ENCODE measurements at regions not wholly inside any gene's neighbourhood (a gene's known extent, or its start where the extent isn't known, plus 50 kb on each side); places are given as distances from the start of the nearest gene placed in this dataset.

GRCh38 chr10:59553162-59553900 is 156.3 kb downstream of the SLC16A9 start (continued):
- TF ChIP-seq E2F5 (CRISPR knock-in tag; IDR thresholded peaks at IDR 0.05) (no peak), ZBTB2 (IDR thresholded peaks at IDR 0.05) (no peak)

GRCh38 chr10:59550061-59550460 is 159.6 kb downstream of the SLC16A9 start:
- Histone ChIP-seq H3K36me3 (ENCODE audit: control insufficient read depth, insufficient read depth, low read length) (no peaks in the 10 kb centered on the region), H4K20me1 (replicated peaks; ENCODE audit: control insufficient read depth, insufficient read depth, low read length) (no peaks in the 10 kb centered on the region), H3K4me2 (ENCODE audit: insufficient read depth, low read length) (no peak overlapping the region), H3K27ac (ENCODE audit: extremely low read depth, low read depth, low read length) (no peak overlapping the region), H3K9ac (ENCODE audit: insufficient read depth in 1 of 2, low read depth in 2 of 2, low read length in 2 of 2) (no peak overlapping the region), H2AFZ (ENCODE audit: low read depth, low read length) (no peak overlapping the region), H3K79me2 (ENCODE audit: control insufficient read depth, insufficient read depth, low read length) (no peaks in the 10 kb centered on the region), H3K9me3 (replicated peaks; ENCODE audit: control insufficient read depth, insufficient read depth, low read depth, low read length) (no peaks in the 10 kb centered on the region), H3K27me3 (ENCODE audit: control insufficient read depth in 2 of 2, insufficient read depth in 2 of 2, low read length in 2 of 2) (no peaks in the 10 kb centered on the region), H3K4me3 (no peak overlapping the region), H3K4me1 (replicated peaks in 1 of 2; ENCODE audit: control insufficient read depth in 2 of 2, insufficient read depth in 2 of 2, low read length in 2 of 2) (no peaks in the 10 kb centered on the region), H3K9me1 (ENCODE audit: control insufficient read depth, insufficient read depth, low read length) (no peaks in the 10 kb centered on the region)
- ChIA-PET CTCF (ENCODE audit: low intra/inter-chr PET ratio) (no interaction called here), POLR2A (no interaction called here)
- FAIRE-seq (no peak), ATAC-seq (no peak), DNase-seq (ENCODE audit: extremely low read depth in 1 of 4, low spot score in 3 of 4) (no peak)
- TF ChIP-seq SIX5 (IDR thresholded peaks at IDR 0.05; ENCODE audit: borderline replicate concordance in 1 of 2, insufficient read depth in 1 of 2, low read depth in 1 of 2, low read length in 2 of 2): no peak
- no peak for TF ChIP-seq TARDBP (IDR thresholded peaks at IDR 0.05)
- TF ChIP-seq NCOA4 (IDR thresholded peaks at IDR 0.05; ENCODE audit: partially characterized antibody): no peak
- no peak for TF ChIP-seq ZNF644 (tag; IDR thresholded peaks at IDR 0.05; ENCODE audit: low read depth)
- TF ChIP-seq CREB1 (IDR thresholded peaks at IDR 0.05): no peak
- no peak for TF ChIP-seq CREB1 (CRISPR knock-in tag; IDR thresholded peaks at IDR 0.05)
- TF ChIP-seq XRCC3 (IDR thresholded peaks at IDR 0.05): no peak
- no peak for TF ChIP-seq LEF1 (IDR thresholded peaks at IDR 0.05)
- TF ChIP-seq DACH1 (IDR thresholded peaks at IDR 0.05; ENCODE audit: partially characterized antibody): no peak
- no peak for TF ChIP-seq FOXP1 (CRISPR knock-in tag; IDR thresholded peaks at IDR 0.05)
- TF ChIP-seq EZH2 (IDR thresholded peaks at IDR 0.05; ENCODE audit: borderline replicate concordance, low read depth, low read length): no peak
- no peak for TF ChIP-seq RBM25 (IDR thresholded peaks at IDR 0.05; ENCODE audit: low read depth, low read length, severe bottlenecking)
- in situ Hi-C loops (cut with MboI) (no loop called here), intact Hi-C loops (cut with micrococcal nuclease) (no loop called here)
- WGBS (ENCODE audit: insufficient coverage, low coverage, missing lambda C conversion rate): 0% methylated on average over 4 of the region's 4 CpGs
- no TSS peak for BruUV-seq (replicated peaks)
